Erythroblast (primary cell): ENCODE measurements at regions not wholly inside any gene's neighbourhood (a gene's known extent, or its start where the extent isn't known, plus 50 kb on each side); places are given as distances from the start of the nearest gene placed in this dataset.
"Not testable (repeated sequence)": the region's sequence is repeated elsewhere in the genome, so short reads cannot be mapped to it uniquely, and the experiment has no call there.

Experiments
- DNase-seq, 2 experiments: peaks; one replicate each; lab custom pipeline; 2025; lab: John Stamatoyannopoulos, UW
- GATA1 ChIP-seq: IDR thresholded peaks from 2 replicates; pipeline ENCODE4 v1.6.1; 2011; ENCODE audit warnings: low read depth, mild to moderate bottlenecking, control low read depth, low read length, moderate library complexity
- POLR2A ChIP-seq: IDR thresholded peaks from 2 replicates; pipeline ENCODE4 v1.6.1; 2011; ENCODE audit warnings: mild to moderate bottlenecking, low read length

DNA sequence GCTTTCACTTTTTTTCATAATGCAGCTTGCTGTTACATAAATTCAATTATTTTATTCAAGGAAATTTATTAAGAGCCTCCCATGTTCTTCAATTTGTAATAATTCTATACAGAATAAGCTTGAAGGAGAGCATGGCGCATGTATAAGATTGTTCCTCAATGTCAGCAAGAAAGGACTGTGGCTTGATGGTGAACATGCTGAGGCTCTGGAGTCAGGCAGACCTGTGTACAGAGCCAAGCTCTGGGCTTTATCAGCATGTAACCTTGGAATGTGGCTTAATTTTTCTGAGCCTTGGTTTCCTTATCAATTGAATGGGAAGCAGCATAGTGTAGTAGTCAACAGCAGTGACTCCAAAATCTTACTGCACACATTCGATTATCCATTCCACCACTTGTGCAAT lies 92.4 kb downstream of the JRKL start:
- no peak for DNase-seq
- TF ChIP-seq GATA1, result no peak
- TF ChIP-seq POLR2A, result no peak

DNA sequence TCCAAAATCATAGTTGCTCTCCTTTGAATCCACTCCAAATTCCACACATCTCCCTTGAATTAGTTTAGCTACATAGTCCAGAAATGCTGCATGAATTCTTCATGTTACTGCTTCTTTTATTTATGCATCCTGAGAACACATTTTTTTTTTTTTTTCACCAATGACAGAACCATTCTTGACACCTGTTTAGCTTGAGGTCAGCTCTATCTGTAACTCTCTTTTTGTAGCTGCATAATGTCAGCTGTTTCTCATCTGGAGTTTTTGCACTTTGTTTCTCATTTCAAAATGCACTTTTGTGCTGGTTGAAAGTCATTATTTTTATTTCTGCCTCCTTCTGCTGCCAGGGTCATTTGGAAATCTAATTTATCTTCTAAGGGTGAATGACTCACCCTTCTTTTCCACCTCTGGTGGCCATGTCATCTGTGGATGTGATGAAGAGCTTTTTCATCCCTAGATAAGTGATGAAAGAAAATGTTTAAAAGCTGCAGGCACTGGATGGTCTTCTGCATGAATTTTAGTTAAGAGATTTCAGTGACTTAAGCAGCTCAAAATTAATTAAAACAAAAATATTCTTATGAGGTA lies 93.7 kb downstream of the JRKL start:
- DNase-seq, result no peak
- TF ChIP-seq GATA1 (no peak), POLR2A (no peak)

DNA sequence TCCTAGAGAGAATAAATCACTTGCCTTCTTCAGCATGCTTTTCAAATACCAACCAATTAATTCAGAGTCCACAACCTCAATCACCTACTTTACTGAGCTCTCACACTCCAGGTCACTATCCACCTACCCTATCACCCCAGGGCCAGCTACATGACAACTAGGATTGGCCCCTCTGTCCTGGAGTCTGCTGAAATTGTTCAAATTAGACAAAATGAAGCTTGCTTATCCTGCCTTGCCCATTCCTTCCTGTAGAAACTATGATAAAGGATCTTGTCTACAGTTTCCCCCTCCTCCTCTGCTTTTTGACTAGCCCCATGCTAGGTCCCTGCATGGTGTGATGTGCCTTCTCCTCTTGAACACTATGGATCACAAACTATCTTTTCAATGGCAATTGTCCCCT lies 94.5 kb downstream of the JRKL start:
- TF ChIP-seq GATA1 (no peak), POLR2A (no peak)
- no peak for DNase-seq

DNA sequence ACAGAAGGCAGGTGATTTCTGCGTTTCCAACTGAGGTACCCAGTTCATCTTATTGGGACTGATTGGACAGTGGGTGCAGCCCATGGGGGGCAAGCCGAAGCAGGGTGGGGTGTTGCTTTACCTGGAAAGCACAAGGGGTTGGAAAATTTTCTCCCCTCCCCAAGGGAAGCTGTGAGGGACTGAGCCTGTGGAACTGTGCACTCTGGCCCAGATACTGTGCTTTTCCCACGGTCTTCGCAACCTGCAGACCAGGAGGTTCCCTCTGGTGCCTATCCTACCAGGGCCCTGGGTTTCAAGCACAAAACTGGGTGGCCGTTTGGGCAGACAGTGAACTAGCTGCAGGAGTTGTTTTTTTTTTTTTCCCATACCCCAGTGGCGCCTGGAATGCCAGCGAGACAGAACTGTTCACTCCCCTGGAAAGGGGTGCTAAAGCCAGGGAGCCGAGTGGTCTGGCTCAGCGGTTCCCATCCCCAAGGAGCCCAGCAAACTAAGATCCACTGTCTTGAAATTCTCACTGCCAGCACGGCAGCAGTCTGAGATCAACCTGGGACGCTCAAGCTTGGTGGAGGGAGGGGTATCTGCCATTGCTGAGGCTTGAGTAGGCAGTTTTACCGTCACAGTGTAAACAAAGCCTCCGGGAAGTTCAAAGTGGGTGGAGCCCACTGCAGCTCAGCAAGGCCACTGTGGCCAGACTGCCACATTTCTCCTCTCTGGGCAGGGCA lies 97.2 kb downstream of the JRKL start:
- DNase-seq, result no peak
- TF ChIP-seq GATA1, result no peak
- no peak for TF ChIP-seq POLR2A

DNA sequence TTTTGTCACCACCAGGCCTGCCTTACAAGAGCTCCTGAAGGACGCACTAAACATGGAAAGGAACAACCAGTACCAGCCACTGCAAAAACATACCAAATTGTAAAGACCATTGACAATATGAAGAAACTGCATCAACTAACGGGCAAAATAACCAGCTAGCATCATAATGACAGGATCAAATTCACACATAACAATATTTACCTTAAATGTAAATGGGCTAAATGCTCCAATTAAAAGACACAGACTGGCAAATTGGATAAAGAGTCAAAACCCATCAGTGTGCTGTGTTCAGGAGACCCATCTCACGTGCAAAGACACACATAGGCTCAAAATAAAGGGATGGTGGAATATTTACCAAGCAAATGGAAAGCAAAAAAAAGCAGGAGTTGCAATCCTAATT lies 99.1 kb downstream of the JRKL start:
- DNase-seq, result not testable (repeated sequence)

DNA sequence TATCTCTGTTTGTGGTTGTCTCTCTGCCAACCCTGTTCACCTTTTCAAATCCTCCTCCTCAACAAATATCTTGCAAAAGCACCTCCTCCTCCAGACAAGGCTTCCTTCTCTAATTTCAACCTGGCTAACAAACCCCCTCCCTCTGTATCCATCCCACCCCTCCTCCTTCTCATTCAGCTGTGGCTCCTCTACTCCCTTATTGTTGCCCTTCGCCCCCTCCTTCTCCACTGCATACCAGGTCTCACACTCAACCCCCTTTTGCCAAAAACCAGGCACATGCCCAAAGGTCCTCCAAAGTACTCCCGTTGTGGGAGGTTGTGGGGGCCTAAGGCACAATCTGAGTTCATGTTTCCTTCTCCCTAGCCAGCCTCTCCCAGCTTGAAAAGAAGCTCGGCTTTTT lies 110.6 kb downstream of the JRKL start:
- no peak for DNase-seq
- no peak for TF ChIP-seq GATA1
- no peak for TF ChIP-seq POLR2A

DNA sequence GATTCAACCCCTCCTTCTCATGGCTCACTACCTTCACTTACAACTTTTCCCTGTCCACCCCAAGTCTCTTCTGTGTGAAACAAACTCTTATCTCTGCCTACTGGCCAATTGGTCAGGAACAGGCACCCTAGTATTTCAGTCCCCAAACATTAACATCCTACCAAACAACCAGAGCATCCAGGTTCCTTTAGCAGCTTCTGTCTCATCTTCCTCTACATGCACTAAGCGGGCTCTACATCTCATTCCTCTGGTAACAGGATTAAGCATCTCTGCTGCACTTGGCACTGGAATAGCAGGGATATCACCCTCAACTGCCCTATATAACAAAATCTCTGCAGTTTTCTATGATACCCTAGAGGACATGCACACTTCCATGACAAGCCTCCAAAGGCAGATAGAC lies 116.2 kb downstream of the JRKL start:
- no peak for DNase-seq
- TF ChIP-seq POLR2A (no peak), GATA1 (no peak)

DNA sequence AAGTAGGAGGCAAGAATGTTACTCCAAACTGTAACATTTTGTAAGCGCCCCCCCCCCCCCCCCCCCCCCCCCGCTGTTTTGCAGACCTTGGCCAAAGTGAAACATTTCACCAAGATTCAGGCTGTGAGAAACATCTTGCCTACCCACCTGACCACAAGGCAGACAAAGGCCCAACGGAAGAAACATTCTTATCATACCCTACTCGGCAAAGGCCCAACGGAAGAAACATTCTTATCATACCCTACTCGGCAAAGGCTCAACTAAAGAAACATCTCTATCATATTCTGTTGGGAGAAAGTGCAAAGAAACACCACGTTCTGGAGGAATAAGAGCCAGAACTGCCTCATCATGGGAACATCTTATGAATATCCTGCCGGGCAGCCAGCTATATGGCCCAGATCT lies 117.1 kb downstream of the JRKL start:
- DNase-seq, result no peak
- TF ChIP-seq GATA1 (no peak), POLR2A (no peak)

DNA sequence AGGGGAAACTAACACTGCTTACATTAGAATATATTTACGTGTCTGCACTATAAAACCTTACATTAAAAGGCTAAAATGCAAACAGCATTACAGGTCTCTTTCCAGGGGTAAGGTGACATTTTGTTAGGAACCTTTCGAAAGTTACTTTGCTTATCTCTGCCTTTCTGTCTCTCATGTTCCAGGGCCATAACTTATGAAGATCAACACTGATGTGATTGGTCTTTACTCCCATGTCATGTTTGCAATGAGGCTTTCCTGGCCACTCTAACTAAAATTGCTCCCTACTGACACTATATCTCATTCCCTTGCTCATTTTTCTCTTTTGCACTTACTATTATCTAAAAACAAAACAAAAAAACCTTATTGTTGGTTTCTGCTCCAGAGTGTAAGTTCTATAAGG lies 119.0 kb downstream of the JRKL start:
- DNase-seq, result no peak
- TF ChIP-seq GATA1 (no peak), POLR2A (no peak)

DNA sequence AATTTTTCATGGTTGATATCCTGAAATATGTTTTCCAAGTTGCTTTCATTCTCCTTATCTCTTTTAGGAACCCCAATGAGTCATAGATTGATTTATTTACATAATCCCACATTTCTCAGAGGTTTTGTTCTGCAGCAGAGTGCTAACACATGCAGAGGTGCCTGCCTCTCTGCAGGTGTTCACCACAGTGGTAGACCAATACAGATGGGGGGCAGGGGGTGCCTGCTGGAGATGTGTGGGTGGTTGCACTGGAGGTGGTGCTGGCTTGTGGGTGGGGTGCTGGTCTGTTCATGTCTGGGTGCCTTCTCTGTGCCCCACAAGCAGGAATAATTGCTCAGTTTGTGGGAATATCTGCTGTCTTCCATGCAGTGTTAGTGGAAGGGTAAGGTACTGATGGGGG lies 131.1 kb downstream of the JRKL start:
- no peak for TF ChIP-seq GATA1
- TF ChIP-seq POLR2A, result no peak
- no peak for DNase-seq

DNA sequence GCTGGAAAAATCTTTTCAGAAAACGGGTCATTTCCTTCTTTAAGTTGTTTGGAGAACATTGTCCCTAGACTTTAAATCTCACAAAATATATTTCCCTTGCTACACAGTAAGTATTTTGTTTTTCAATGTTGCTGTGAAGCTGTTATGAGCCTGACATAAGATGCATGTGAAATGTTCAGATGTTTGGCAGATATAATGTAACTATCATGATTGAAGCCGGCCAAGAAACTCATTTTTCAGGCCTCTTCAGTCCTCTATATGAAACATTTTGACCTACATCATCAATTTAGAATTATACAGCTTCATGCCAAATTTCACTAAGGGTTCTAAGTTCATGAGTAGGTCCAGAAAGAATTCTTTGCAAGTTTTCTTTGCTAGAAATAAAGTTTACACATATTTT lies 133.8 kb downstream of the JRKL start:
- no peak for TF ChIP-seq POLR2A
- TF ChIP-seq GATA1, result no peak
- DNase-seq, result no peak

DNA sequence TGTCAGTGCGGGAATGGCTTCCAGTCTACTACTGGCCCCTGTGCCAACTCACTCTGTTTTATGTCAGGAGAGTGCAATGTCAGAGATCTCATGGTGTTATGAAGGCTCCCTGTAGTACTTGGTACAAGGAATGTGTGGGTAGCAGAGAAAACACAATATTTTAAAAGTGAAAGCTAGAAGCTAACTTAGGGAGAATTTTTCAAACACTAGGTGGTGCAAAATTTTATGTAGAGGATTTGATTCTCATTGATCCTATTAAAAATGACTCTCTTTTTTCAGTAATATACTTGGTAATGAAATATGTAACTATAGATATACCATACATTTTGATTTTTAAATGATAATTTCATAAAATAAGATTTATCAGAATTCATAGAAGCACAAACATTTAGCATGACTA lies 134.7 kb downstream of the JRKL start:
- TF ChIP-seq GATA1 (no peak), POLR2A (no peak)

DNA sequence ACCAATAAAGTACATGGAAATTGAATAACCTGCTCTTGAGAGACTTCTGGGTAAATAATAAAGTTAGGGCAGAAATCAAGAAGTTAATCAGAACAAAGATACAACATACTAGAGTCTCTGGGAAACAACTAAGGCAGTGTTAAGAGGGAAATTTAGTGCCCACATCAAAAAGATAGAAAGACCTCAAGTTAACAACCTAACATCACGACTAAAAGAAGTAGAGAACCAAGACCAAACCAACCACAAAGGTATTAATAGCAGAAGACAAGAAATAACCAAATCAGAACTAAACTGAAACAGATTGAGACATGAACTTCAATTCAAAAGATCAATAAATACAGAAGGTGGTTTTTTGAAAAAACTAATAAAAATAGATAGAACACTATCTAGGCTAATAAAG lies 140.7 kb downstream of the JRKL start:
- no peak for DNase-seq
- no peak for TF ChIP-seq POLR2A
- TF ChIP-seq GATA1, result no peak

More for the DNA sequence above, 134.7 kb downstream of the JRKL start:
- no peak for DNase-seq

DNA sequence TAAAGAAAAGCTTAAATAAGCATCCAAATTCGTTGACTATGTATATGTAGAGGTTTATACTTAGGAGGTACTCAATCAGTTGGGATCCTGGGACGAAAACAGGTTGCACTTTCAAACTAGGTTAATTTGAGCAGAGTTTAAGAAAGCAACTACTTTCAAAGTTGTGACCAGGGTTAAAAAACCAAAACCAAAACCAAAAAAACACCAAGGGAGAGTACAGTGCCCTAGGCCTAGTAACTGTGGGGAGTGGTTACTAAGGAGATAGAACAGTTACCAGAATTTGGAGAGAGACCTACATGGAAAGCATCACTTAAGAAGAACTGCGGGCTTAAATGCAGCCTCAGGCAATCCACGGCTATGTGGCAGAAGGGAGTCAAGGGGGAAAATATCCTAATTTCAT lies 148.3 kb downstream of the JRKL start:
- no peak for DNase-seq
- TF ChIP-seq GATA1 (no peak), POLR2A (no peak)

DNA sequence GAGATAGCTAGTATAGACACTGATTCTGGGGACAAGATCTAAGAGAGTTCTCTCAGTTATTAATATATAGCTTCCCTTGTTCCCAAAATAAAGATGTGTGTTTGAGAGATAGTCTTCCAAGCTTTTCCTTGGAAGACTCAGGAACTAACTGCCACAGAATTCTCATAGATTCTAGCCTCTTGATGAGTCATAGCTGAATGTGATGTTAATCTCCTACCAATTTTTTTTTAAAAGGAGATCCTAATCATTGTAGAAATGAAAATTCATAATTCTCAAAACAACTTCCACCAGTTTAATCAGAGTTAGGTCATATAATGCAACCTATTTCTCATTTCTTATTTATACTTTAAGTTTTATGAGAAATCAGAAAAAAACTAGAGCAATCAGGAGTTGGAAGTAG lies 148.8 kb downstream of the JRKL start:
- DNase-seq, result no peak
- TF ChIP-seq POLR2A, result no peak
- no peak for TF ChIP-seq GATA1
